AG09309 (cell line): ENCODE measurements at regions not wholly inside any gene's neighbourhood (a gene's known extent, or its start where the extent isn't known, plus 50 kb on each side); places are given as distances from the start of the nearest gene placed in this dataset.

Experiments used
- DNase-seq: peaks from one replicate; pipeline ENCODE4 v3.0.0-alpha.2; 2010; ENCODE audit warnings: low read depth
- H3K4me3 ChIP-seq: 2 replicates; pipeline ENCODE4 v1.5.1; 2011; ENCODE audit warnings: mild to moderate bottlenecking, low read depth, low read length, moderate library complexity; ENCODE audit not compliant: control insufficient read depth
- TF ChIP-seq, protein P1 (sequence below): IDR thresholded peaks from 2 replicates; pipeline ENCODE4 v1.5.1; 2011; ENCODE audit warnings: mild to moderate bottlenecking, low read depth, low read length, inconsistent platforms; ENCODE audit not compliant: insufficient read depth, control insufficient read depth; ENCODE audit errors: missing control alignments

DNA sequence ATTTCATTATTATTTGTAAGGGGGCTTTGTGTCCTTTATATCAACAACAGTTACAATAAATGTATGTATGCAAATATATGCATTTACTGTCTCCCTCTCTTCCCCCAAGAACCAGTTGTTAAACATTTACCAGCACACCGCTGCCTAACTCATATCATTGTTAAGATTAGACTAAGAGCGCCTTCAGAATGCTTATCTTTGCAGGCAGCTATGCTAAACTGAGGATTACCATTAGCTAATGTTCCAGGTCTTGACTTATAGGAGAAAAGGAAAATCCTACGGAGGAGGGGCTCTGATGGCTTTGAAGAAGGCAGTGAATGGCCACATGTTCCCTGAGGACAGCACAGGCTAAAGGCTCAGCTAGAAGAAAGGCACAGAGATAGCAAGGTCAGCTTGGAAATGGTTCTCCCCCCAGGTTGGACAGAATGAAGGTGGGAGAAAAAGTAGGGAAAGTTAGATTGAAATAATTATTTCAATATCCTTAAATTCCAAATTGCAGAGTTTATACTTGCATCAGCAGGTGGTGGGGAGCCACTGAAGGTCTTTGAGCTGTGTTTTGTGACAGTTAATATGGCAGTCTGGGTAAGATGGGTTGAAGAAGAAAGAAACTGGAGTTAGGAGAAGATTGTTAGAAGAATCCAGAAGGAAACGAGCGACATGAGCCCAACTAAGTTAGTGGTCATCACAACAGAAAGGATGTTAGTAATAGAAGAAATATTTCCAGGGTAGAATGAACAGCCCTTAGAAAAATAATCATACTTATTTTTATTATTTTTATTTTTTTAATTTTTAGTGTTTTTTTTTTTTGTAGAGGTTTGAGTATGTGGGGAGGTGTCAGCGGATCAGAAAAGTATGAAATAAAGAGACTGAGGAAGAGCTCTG lies 87.0 kb upstream of the MAF start:
- TF ChIP-seq, protein P1, sequence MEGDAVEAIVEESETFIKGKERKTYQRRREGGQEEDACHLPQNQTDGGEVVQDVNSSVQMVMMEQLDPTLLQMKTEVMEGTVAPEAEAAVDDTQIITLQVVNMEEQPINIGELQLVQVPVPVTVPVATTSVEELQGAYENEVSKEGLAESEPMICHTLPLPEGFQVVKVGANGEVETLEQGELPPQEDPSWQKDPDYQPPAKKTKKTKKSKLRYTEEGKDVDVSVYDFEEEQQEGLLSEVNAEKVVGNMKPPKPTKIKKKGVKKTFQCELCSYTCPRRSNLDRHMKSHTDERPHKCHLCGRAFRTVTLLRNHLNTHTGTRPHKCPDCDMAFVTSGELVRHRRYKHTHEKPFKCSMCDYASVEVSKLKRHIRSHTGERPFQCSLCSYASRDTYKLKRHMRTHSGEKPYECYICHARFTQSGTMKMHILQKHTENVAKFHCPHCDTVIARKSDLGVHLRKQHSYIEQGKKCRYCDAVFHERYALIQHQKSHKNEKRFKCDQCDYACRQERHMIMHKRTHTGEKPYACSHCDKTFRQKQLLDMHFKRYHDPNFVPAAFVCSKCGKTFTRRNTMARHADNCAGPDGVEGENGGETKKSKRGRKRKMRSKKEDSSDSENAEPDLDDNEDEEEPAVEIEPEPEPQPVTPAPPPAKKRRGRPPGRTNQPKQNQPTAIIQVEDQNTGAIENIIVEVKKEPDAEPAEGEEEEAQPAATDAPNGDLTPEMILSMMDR: no peak
- no peak overlapping the region for H3K4me3 ChIP-seq
- no peak for DNase-seq

DNA sequence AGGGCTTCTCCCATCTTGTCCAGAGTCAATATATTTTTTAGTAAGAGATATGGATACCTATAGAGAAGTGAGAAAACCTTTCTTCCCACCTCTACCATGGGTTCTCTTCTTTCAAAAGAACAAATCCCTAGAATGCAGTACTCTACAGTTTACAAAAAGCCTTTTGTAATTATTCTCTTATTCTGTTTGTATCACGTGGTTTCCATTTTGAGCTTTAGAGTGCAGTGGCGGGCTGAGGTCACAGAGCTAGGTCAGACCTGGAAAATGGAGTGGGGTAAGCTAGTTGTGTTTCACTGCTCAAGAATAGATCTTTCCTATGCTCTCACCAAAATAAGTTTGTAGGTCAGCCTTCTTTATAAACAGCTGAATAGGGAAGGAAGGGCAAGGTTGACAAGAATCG lies 85.3 kb upstream of the MAF start:
- DNase-seq: no peak
- H3K4me3 ChIP-seq: no peak overlapping the region
- TF ChIP-seq, protein P1: no peak

DNA sequence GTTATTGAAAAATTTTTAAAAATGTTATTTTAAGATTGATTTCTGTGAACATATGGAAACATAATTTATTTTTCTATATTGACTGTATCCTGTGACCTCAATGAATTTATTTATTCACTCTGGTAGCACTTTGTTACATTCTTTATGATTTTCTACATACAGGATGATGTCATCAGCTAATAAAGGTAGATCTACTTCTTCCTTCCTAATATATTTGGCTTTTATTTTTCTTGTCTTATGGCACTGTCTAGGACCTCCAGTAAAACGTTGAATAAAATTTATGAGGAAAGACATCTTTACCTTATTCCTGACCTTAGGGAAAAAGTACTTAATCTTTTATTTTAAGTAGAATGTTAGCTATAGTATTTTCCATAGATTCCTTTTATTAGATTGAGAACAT lies 78.8 kb upstream of the MAF start:
- H3K4me3 ChIP-seq: no peak overlapping the region
- TF ChIP-seq, protein P1: no peak
- no peak for DNase-seq

DNA sequence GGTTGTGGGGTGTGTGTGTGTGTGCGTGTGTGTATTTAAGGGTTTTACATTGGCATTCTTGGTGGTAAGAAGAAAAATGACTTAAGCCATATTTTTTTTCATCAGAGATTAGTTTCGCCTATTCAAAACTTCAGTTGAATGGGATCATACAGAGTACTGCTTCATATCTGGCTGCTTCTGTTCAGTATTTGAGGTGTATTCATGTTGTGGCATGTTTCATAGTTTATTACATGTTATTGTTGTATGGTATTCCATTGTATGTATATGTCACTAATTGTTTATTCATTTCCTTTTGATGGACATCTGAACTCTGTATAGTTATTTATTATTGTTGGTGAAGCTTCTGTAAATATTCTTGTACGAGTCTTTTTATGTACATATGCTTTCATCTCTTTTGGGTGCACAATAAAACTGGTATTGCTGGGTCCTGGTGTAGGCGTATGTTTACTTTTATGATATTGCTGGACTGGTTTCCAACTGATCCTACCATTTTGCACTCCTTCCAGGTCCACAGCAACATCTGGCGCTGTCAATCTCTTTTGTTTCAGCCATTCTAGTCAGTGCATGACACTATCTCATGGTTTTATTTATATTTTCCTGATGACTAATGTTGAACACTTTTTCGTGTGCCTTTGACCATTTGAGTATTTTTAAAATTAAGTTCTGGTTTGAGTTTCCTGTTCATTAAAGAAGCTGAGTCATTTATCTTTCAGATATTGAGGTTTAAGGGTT lies 77.4 kb upstream of the MAF start:
- TF ChIP-seq, protein P1: no peak
- no peak overlapping the region for H3K4me3 ChIP-seq
- no peak for DNase-seq

DNA sequence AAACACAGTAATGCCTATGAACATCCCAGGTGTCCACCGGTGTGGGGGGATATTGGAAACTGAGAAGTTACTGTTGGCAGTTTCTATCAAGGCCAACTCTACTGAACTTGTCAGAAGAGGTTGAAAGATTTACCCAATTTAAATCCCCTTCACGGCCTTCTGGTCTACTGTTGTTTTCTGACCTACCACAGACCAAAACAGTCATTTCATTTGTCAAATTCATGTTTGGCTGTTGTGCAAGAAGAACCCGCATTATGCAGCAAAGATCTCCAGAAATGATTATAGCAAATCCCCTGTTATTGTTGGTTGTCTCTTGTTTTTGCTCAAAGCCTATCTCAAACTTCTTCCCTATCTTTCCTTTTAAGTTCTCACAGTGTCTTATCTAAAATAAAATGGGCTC lies 73.1 kb upstream of the MAF start:
- TF ChIP-seq, protein P1: no peak
- no peak overlapping the region for H3K4me3 ChIP-seq
- no peak for DNase-seq

DNA sequence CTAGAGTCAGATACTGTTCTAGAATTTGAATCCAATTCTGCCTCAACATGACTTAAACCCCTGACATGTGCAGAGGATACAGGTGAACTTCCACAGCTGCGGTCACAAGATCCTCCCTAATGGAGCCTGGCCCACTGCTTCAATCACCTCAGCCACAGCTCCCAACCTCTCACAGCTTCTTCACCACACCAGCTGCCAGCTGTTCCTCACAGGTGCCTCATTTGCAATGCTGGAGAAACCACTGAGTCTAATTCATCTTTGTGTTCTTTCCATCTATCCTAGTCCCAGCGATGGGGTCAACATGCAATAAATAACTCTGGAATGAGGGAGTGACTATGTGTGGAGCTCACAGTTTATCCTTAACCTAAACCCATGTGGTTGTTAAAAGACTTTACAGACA lies 72.0 kb upstream of the MAF start:
- TF ChIP-seq, protein P1: no peak
- no peak overlapping the region for H3K4me3 ChIP-seq
- DNase-seq: no peak
